Esophagus (tissue), 2 donors: ENCODE measurements at regions not wholly inside any gene's neighbourhood (a gene's known extent, or its start where the extent isn't known, plus 50 kb on each side); places are given as distances from the start of the nearest gene placed in this dataset.

Source experiments
- H3K27ac ChIP-seq, 2 donors: one replicate each; pipeline ENCODE4 v1.5.1; 2013; ENCODE audit warnings: low read depth in 2 of 2, mild to moderate bottlenecking in 2 of 2, inconsistent platforms in 1 of 2, low read length in 1 of 2, moderate library complexity in 1 of 2
- H3K27me3 ChIP-seq, 2 donors: one replicate each; pipeline ENCODE4 v1.6.1; 2013; ENCODE audit warnings: low read length in 2 of 2, control low read depth in 1 of 2, mild to moderate bottlenecking in 1 of 2; ENCODE audit not compliant: insufficient read depth in 2 of 2, control insufficient read depth in 1 of 2
- H3K36me3 ChIP-seq, 2 donors: one replicate each; pipeline ENCODE4 v1.6.1; 2013; ENCODE audit warnings: low read length in 1 of 2; ENCODE audit not compliant: control insufficient read depth in 2 of 2, insufficient read depth in 2 of 2
- H3K4me1 ChIP-seq, 2 donors: one replicate each; pipeline ENCODE4 v1.6.1; 2013; ENCODE audit warnings: low read length in 1 of 2; ENCODE audit not compliant: control insufficient read depth in 2 of 2, insufficient read depth in 2 of 2
- H3K4me3 ChIP-seq, 2 donors: one replicate each; pipeline ENCODE4 v1.5.1; 2013; ENCODE audit warnings: low read length in 2 of 2, mild to moderate bottlenecking in 2 of 2, low read depth in 1 of 2, moderate library complexity in 1 of 2
- H3K9me3 ChIP-seq, 2 donors: one replicate each; pipeline ENCODE4 v1.6.1; 2013; ENCODE audit warnings: mild to moderate bottlenecking in 2 of 2, low read depth in 1 of 2, low read length in 1 of 2, moderate library complexity in 1 of 2; ENCODE audit not compliant: control insufficient read depth in 2 of 2, insufficient read depth in 1 of 2
- WGBS, 2 donors: extraction: QIAGEN DNeasy Blood & Tissue Kit; methylation state at CpG; one replicate each; pipeline ENCODE4 v1.1.7; 2013; 5-methylcytosine and 5-hydroxymethylcytosine counted together
- donor health status: healthy with polysubstance abuse.
- donor health status: Bipolar disorder and iron deficiency.

DNA sequence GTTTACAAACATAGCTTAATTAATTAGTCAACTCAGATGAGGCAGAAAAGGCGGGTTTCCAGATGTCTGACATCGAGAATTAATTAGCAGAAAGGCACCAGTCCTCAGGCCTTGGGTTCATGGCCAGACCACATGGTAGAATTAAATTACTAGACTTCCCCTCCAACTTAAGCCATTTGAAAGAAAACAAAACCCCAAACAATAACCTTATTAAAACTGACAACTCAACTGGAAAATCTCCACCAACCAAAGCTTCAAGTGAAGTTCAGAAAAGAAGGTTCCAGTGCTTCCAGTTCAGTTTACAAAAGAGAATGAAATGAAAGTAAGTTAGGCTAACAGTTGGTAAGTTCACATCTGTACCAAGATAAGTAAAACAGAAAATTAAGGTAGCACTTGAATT is 349.5 kb downstream of the GRIN2B start:
- H3K9me3 ChIP-seq, result peaks cover 0 to 2% of the 10 kb centered on the region in 2 donors
- no peak overlapping the region for H3K4me3 ChIP-seq
- no peaks in the 10 kb centered on the region for H3K27me3 ChIP-seq
- H3K4me1 ChIP-seq, result no peaks in the 10 kb centered on the region
- H3K27ac ChIP-seq, result no peak overlapping the region
- WGBS, 2 donors, result 78 to 80% methylated on average over 2 of the region's 2 CpGs
- no peaks in the 10 kb centered on the region for H3K36me3 ChIP-seq

GRCh38 chr12:13630354-13630753 is 351.0 kb downstream of the GRIN2B start:
- no peaks in the 10 kb centered on the region for H3K4me1 ChIP-seq
- H3K27me3 ChIP-seq, result no peaks in the 10 kb centered on the region
- no peaks in the 10 kb centered on the region for H3K9me3 ChIP-seq
- H3K4me3 ChIP-seq, result no peak overlapping the region
- WGBS, 2 donors, result 76 to 83% methylated on average over 3 of the region's 3 CpGs
- H3K36me3 ChIP-seq, result no peaks in the 10 kb centered on the region
- no peak overlapping the region for H3K27ac ChIP-seq

DNA sequence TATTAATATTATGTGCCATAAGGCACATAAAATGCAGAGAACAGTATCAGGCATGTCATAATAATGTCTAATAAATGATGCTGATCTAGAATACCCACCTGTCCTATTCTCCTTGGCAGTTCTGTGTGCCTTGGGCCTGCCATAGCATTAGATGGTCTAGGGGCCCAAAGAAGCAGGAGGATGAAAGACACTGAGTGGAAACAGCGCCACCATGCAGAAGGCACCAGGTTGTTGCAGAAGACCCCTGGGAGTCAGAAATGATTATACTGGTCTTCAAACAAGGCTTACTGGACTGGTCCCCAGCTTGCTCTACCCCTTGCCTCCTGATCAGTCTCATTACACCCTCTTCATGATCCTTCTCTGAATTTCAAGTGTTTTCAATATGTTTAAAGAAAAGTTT is 353.3 kb downstream of the GRIN2B start:
- H3K27me3 ChIP-seq, result no peaks in the 10 kb centered on the region
- no peaks in the 10 kb centered on the region for H3K36me3 ChIP-seq
- H3K27ac ChIP-seq, result no peak overlapping the region
- H3K4me3 ChIP-seq, result no peak overlapping the region
- H3K9me3 ChIP-seq, result no peaks in the 10 kb centered on the region
- WGBS, 2 donors, result 81 to 96% methylated on average over 1 of the region's 1 CpG
- no peaks in the 10 kb centered on the region for H3K4me1 ChIP-seq

DNA sequence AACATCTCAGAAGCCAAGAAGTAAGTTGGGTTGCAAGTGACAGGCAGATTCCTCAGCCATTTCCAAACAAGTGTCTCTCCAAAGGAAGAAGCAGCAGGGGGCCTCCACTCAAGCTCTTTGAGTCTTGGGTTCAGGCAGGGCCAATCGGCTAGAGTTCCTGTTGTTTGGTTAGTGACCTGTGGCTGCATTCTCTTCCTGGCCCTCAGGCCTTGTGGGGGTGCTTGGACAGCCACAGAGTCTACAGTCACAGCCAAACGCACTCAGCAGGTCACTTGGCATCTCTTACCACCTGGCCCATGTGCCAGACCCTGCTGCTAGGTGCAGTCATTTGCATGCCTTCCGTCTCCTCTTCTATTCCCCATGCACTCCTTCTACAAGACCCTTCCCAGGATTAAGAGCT is 353.9 kb downstream of the GRIN2B start:
- H3K9me3 ChIP-seq, result no peaks in the 10 kb centered on the region
- no peak overlapping the region for H3K4me3 ChIP-seq
- no peak overlapping the region for H3K27ac ChIP-seq
- WGBS, 2 donors, result 59 to 76% methylated on average over 3 of the region's 3 CpGs
- H3K27me3 ChIP-seq, result no peaks in the 10 kb centered on the region
- no peaks in the 10 kb centered on the region for H3K4me1 ChIP-seq
- H3K36me3 ChIP-seq, result no peaks in the 10 kb centered on the region

DNA sequence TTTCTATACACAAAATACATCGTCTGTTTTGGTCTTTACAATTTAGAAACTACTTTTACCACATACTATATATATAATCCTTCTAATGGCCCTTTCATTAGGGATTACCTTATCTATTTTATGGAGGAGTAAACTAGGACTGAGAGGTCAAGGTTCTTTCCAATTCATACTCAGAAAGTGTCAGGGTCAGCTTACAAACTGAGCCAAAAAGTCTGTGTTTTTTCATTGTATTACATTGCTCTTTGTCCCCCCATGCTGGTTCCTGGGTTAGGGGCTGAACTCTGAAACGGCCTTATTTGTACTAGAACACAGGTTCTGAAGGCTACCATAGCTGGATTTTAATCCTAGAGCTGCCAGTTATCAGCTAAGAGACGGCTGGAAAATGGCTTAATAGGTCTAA is 368.1 kb downstream of the GRIN2B start:
- H3K36me3 ChIP-seq, result no peaks in the 10 kb centered on the region
- H3K27me3 ChIP-seq, result no peaks in the 10 kb centered on the region
- H3K4me1 ChIP-seq, result no peaks in the 10 kb centered on the region
- H3K9me3 ChIP-seq, result no peaks in the 10 kb centered on the region
- WGBS, 2 donors, result 61 to 74% methylated on average over 3 of the region's 3 CpGs
- no peak overlapping the region for H3K27ac ChIP-seq
- no peak overlapping the region for H3K4me3 ChIP-seq

DNA sequence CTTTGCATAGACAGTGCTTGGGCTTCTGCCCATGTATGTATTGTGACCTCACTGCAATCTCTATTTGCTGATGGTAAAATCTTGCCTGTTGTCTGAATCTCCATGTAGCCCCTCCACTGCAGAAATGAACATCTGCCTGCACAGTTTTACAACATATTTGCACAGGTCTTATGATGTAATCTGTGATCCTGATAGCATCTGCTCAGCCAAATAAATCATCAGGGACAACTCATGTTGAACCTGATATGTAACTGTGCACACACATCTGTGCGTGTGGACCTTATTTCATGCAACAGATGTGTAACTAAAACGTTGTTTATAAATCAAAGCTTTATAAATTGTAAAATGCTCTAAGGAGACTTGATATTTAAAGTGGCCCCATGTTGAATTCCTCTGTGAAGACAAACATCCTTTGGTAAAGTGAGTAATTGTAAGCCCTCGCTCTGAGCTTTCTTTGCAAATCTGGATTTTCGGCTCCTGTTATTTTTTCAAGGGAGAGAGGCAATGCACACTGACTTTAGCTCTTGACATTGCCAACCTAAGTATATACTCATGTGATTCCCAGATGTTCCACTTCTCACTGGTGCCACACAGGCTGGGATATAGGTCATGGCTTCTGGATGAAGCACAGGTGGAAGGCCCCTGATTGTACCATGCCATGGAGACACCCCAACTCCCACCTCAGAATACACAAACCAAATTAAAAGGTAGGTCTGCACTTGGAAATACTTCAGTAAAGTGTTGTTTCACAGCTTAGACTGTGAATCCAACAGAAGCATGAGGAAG is 371.3 kb downstream of the GRIN2B start:
- 58 to 65% methylated on average over 4 of the region's 4 CpGs for WGBS, 2 donors
- H3K27me3 ChIP-seq, result no peaks in the 10 kb centered on the region
- H3K9me3 ChIP-seq, result peaks cover 0 to 3% of the 10 kb centered on the region in 2 donors
- H3K4me3 ChIP-seq, result no peak overlapping the region
- no peaks in the 10 kb centered on the region for H3K4me1 ChIP-seq
- H3K36me3 ChIP-seq, result no peaks in the 10 kb centered on the region
- no peak overlapping the region for H3K27ac ChIP-seq

DNA sequence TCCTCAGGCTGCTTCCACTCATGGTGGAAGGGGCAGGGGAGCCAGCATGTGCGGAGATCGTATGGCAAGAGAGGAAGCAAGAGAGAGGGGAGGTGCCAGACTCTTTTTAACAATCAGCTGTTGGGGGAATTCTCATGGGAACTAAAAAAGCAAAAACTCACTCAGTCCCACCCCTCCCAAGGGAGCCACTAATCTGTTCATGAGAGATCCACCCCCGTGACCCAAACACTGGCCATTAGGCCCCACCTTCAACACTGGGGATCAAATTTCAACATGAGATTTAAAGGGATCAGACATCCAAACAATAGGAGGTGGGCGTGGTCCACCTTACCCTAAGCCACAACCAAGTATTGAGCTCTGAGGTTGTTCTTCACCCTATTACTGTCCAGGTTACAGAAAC is 375.1 kb downstream of the GRIN2B start:
- no peak overlapping the region for H3K4me3 ChIP-seq
- peaks cover 0 to 3% of the 10 kb centered on the region in 2 donors for H3K9me3 ChIP-seq
- no peak overlapping the region for H3K27ac ChIP-seq
- 47 to 51% methylated on average over 4 of the region's 4 CpGs for WGBS, 2 donors
- no peaks in the 10 kb centered on the region for H3K36me3 ChIP-seq
- H3K27me3 ChIP-seq, result no peaks in the 10 kb centered on the region
- H3K4me1 ChIP-seq, result no peaks in the 10 kb centered on the region

- Histone ChIP-seq H3K27ac (no peak overlapping the region), H3K4me3 (no peak overlapping the region), H3K9me3 (peaks cover 0 to 3% of the 10 kb centered on the region in 2 donors), H3K4me1 (no peaks in the 10 kb centered on the region), H3K27me3 (no peaks in the 10 kb centered on the region), H3K36me3 (no peaks in the 10 kb centered on the region)
- 84 to 86% methylated on average over 5 of the region's 5 CpGs for WGBS, 2 donors
These were observed 377.4 kb downstream of the GRIN2B start for GRCh38 chr12:13603953-13604352.

DNA sequence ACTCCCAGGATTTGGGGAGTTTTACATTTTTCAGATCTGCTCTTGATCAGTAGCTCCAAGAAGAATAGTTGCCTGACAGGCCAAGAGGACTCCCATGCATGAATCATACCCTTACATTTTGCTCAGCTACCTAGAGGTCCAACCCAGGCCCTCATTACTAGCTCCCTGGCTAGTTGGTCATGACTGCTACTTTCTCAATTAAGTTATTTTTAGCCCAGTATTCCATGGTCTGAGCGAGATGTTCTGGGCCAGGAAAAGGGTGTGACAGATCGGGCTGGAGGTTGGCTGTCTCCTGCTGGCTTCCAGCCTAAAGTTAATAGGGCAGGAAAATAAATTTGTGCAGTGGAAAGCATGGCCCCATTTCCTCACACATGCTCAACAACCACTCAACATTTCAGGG is 379.2 kb downstream of the GRIN2B start:
- H3K9me3 ChIP-seq, result peaks cover 0 to 3% of the 10 kb centered on the region in 2 donors
- no peaks in the 10 kb centered on the region for H3K4me1 ChIP-seq
- H3K27me3 ChIP-seq, result no peaks in the 10 kb centered on the region
- H3K4me3 ChIP-seq, result no peak overlapping the region
- H3K36me3 ChIP-seq, result no peaks in the 10 kb centered on the region
- 26 to 40% methylated on average over 2 of the region's 2 CpGs for WGBS, 2 donors
- H3K27ac ChIP-seq, result no peak overlapping the region

- Histone ChIP-seq H3K27me3 (no peaks in the 10 kb centered on the region), H3K27ac (no peak overlapping the region), H3K36me3 (no peaks in the 10 kb centered on the region), H3K9me3 (no peaks in the 10 kb centered on the region), H3K4me1 (no peaks in the 10 kb centered on the region), H3K4me3 (no peak overlapping the region)
- WGBS, 2 donors, result 74 to 78% methylated on average over 4 of the region's 4 CpGs
These were observed 382.2 kb downstream of the GRIN2B start for GRCh38 chr12:13599176-13599575.
